ENCODE measurements at regions not wholly inside any gene's neighbourhood (a gene's known extent, or its start where the extent isn't known, plus 50 kb on each side); places are given as distances from the start of the nearest gene placed in this dataset.

- peaks cover 2% of the 10 kb centered on the region for H3K4me1 Mint-ChIP-seq
- no peak overlapping the region for H3K4me3 Mint-ChIP-seq
These were observed 414.6 kb upstream of the HS3ST1 start for GRCh38 chr4:11843340-11843739.

GRCh38 chr4:11842620-11843263 lies 414.0 kb upstream of the HS3ST1 start:
- Histone ChIP-seq H2AFZ (ENCODE audit: insufficient read depth, low read depth, low read length, poor library complexity, severe bottlenecking) (no peak overlapping the region), H3K36me3 (replicated peaks in 1 of 2; ENCODE audit: control extremely low read depth in 1 of 2, control insufficient read depth in 1 of 2, extremely low read depth in 1 of 2, insufficient read depth in 2 of 2, low read length in 1 of 2) (no peaks in the 10 kb centered on the region), H3K27ac (ENCODE audit: low read length in 2 of 2) (no peak overlapping the region), H3K9ac (ENCODE audit: low read length) (no peak overlapping the region), H3K4me3 (ENCODE audit: control extremely low read depth in 1 of 5, extremely low read depth in 1 of 5, insufficient read depth in 1 of 5, low read depth in 2 of 5, low read length in 4 of 5) (no peak overlapping the region), H3K9me3 (ENCODE audit: control extremely low read depth in 1 of 3, control insufficient read depth in 2 of 3, insufficient read depth in 1 of 3, low read length in 2 of 3) (no peaks in the 10 kb centered on the region), H3K4me1 (ENCODE audit: control insufficient read depth in 2 of 2, insufficient read depth in 2 of 2, low read length in 2 of 2) (no peaks in the 10 kb centered on the region), H4K20me1 (ENCODE audit: control insufficient read depth, insufficient read depth, low read length, poor library complexity, severe bottlenecking) (no peaks in the 10 kb centered on the region), H3K27me3 (replicated peaks in 1 of 4; ENCODE audit: control extremely low read depth in 1 of 4, control insufficient read depth in 3 of 4, insufficient read depth in 4 of 4, low read length in 3 of 4) (no peaks in the 10 kb centered on the region), H3K79me2 (ENCODE audit: control insufficient read depth, insufficient read depth, low read length) (no peaks in the 10 kb centered on the region), H3K4me2 (replicated peaks; ENCODE audit: low read depth, low read length, poor library complexity, severe bottlenecking) (no peak overlapping the region)
- Mint-ChIP-seq H3K9me3 (ENCODE audit: insufficient read depth) (no peaks in the 10 kb centered on the region), H3K27me3 (no peaks in the 10 kb centered on the region), H3K27ac (no peak overlapping the region), H3K4me1 (peaks cover 2% of the 10 kb centered on the region), H3K4me3 (no peak overlapping the region)
- no peak for DNase-seq
- POLR2A ChIA-PET = no interaction called here
- no CpG with 5 or more reads among the region's 1 CpG for WGBS (ENCODE audit: insufficient coverage)
- TF ChIP-seq EZH2 (IDR thresholded peaks at IDR 0.05; ENCODE audit: borderline replicate concordance, insufficient read depth, low read depth, low read length, poor library complexity, severe bottlenecking) = no peak
- TF ChIP-seq, protein P1, sequence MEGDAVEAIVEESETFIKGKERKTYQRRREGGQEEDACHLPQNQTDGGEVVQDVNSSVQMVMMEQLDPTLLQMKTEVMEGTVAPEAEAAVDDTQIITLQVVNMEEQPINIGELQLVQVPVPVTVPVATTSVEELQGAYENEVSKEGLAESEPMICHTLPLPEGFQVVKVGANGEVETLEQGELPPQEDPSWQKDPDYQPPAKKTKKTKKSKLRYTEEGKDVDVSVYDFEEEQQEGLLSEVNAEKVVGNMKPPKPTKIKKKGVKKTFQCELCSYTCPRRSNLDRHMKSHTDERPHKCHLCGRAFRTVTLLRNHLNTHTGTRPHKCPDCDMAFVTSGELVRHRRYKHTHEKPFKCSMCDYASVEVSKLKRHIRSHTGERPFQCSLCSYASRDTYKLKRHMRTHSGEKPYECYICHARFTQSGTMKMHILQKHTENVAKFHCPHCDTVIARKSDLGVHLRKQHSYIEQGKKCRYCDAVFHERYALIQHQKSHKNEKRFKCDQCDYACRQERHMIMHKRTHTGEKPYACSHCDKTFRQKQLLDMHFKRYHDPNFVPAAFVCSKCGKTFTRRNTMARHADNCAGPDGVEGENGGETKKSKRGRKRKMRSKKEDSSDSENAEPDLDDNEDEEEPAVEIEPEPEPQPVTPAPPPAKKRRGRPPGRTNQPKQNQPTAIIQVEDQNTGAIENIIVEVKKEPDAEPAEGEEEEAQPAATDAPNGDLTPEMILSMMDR (IDR thresholded peaks at IDR 0.05) = no peak
- no peak for ATAC-seq (ENCODE audit: low read depth)
- intact Hi-C loops (cut with micrococcal nuclease) = no loop called here
- CTCF ChIA-PET = no interaction called here

More at GRCh38 chr4:11843340-11843739, 414.6 kb upstream of the HS3ST1 start:
- no peak for ATAC-seq (ENCODE audit: low read depth)
- H3K27ac ChIP-seq (ENCODE audit: low read length in 2 of 2) = no peak overlapping the region
- WGBS (ENCODE audit: insufficient coverage) = no CpG with 5 or more reads among the region's 1 CpG
- H3K4me3 ChIP-seq (ENCODE audit: control extremely low read depth in 1 of 5, extremely low read depth in 1 of 5, insufficient read depth in 1 of 5, low read depth in 2 of 5, low read length in 4 of 5) = no peak overlapping the region
- H3K27me3 ChIP-seq (replicated peaks in 1 of 4; ENCODE audit: control extremely low read depth in 1 of 4, control insufficient read depth in 3 of 4, insufficient read depth in 4 of 4, low read length in 3 of 4) = no peaks in the 10 kb centered on the region
- H3K4me1 ChIP-seq (ENCODE audit: control insufficient read depth in 2 of 2, insufficient read depth in 2 of 2, low read length in 2 of 2) = no peaks in the 10 kb centered on the region
- no peaks in the 10 kb centered on the region for H3K79me2 ChIP-seq (ENCODE audit: control insufficient read depth, insufficient read depth, low read length)
- H4K20me1 ChIP-seq (ENCODE audit: control insufficient read depth, insufficient read depth, low read length, poor library complexity, severe bottlenecking) = no peaks in the 10 kb centered on the region
- DNase-seq = no peak
- TF ChIP-seq, protein P1 (IDR thresholded peaks at IDR 0.05) = no peak
- TF ChIP-seq EZH2 (IDR thresholded peaks at IDR 0.05; ENCODE audit: borderline replicate concordance, insufficient read depth, low read depth, low read length, poor library complexity, severe bottlenecking) = no peak
- H2AFZ ChIP-seq (ENCODE audit: insufficient read depth, low read depth, low read length, poor library complexity, severe bottlenecking) = no peak overlapping the region
- ChIA-PET POLR2A (no interaction called here), CTCF (no interaction called here)
- H3K4me2 ChIP-seq (replicated peaks; ENCODE audit: low read depth, low read length, poor library complexity, severe bottlenecking) = no peak overlapping the region
- Mint-ChIP-seq H3K27me3 (no peaks in the 10 kb centered on the region), H3K9me3 (ENCODE audit: insufficient read depth) (no peaks in the 10 kb centered on the region), H3K27ac (no peak overlapping the region)
- H3K36me3 ChIP-seq (replicated peaks in 1 of 2; ENCODE audit: control extremely low read depth in 1 of 2, control insufficient read depth in 1 of 2, extremely low read depth in 1 of 2, insufficient read depth in 2 of 2, low read length in 1 of 2) = no peaks in the 10 kb centered on the region
- no peaks in the 10 kb centered on the region for H3K9me3 ChIP-seq (ENCODE audit: control extremely low read depth in 1 of 3, control insufficient read depth in 2 of 3, insufficient read depth in 1 of 3, low read length in 2 of 3)
- H3K9ac ChIP-seq (ENCODE audit: low read length) = no peak overlapping the region
- intact Hi-C loops (cut with micrococcal nuclease) = no loop called here

Data from B cell (primary cell).